HG03520 (cell line): ENCODE measurements at regions not wholly inside any gene's neighbourhood (a gene's known extent, or its start where the extent isn't known, plus 50 kb on each side); places are given as distances from the start of the nearest gene placed in this dataset.
"Not testable (repeated sequence)": the region's sequence is repeated elsewhere in the genome, so short reads cannot be mapped to it uniquely, and the experiment has no call there.

Experiments used
- ATAC-seq: cut with Tn5 transposase; IDR thresholded peaks from one replicate; pipeline ENCODE4 v1.9.1; 2021; ENCODE audit warnings: mild to moderate bottlenecking, moderate library complexity; ENCODE audit not compliant: unreplicated experiment

DNA sequence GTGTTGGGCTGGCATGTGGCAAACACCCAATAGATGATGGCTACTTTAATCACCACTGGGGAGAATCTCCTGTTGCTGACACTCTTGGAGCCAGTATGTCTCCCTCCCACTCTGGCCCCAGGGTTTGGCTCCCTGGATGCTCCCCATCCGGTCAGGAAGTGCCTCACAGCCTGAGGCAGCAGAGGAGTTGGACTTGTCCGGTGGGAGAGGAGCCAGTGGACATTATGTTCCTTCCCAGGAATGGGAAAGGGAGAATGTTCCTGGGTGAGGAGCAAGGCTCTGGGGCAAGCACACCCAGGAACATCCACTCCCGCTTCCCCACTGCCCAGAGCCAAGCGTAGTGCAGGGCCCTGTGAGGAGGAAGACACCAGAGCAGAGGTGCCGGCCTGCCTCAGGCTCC, 84.6 kb upstream of the NAV2 start:
- no peak for ATAC-seq

DNA sequence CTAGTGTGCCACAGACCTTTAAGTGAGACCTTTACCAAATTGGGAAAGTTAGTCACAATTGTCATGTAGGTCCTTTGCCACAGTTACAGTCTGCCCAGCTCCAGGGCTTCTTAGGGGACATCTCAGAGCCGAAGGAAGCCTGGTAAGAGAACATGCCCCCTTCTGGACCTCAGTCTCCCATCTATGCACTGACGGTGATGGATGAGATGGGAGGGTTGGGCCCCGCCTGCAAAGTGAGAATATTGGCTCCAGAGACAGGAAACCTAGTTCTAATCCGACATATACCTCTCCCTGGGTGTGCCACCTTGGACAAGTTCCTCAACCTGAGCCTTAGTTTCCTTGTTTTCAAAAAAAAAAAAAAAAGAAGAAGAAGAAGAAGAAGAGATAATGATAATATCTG, 85.1 kb upstream of the NAV2 start:
- ATAC-seq, result no peak

GRCh38 chr11:19625438-19625837, 87.2 kb upstream of the NAV2 start:
- no peak for ATAC-seq

GRCh38 chr11:19617696-19618523, 94.7 kb upstream of the NAV2 start:
- no peak for ATAC-seq

DNA sequence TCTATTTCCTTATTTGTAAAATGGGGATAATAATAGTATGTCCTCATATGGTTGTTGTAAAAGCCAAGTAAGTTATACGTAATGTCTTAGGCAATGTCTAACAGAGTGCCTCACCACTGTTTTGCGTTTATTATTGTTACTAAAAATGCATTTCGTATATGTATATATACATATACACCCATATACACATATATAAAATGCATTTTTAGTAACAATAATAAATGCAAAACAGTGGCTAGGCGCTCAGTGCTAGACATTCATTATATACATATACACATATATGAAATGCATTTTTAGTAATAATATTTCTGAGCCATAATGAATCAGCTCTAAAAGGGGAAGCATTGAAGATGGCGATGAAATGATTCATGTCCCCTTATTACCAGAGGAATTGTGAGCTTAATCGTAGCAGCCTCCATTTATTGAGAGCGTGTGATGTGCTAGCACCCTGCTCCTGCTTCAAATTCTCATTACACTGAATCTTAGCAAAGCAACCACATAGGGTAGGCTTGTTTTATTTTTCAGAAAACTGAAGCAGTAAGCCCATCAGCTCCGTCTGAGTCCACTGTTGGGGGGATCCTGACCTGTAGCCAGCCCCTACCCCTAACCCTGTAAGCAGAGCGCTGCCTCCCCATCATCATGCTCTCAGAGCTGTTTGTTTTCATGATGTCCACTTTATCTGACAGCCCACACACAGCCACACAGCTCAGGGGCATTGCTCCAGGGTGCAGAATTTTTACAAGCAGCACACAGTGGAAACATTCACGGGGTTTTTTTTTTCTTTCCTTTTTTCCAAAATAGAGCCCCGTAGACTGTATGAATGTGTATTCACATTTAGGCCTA, 97.1 kb upstream of the NAV2 start:
- no peak for ATAC-seq

DNA sequence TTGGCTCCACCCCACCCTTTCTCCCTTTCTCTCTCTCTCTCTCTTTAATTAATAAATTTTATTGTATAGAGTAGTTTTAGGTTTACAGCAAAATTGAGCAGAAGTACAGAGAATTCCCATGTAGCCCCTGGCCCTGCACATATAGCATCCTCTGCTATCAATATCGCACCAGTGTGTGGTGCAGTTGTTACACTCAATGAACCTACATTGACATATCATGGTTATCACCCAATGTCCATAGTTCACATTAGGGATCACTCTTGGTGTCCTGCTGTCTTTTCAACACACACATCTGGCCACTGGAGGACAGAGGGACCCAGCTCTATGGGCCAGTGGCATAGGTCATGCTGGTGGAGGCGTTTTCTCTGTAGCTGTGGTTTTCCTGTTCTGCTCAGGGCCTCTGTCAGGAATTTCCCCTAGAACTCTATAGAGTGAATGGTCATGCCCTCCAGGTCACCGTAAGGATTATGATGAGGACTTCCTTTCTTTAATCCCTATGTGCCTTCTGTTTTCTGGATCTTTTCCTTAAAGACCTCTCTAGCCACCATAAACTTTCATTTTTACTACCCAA, 98.2 kb upstream of the NAV2 start:
- ATAC-seq, result no peak

DNA sequence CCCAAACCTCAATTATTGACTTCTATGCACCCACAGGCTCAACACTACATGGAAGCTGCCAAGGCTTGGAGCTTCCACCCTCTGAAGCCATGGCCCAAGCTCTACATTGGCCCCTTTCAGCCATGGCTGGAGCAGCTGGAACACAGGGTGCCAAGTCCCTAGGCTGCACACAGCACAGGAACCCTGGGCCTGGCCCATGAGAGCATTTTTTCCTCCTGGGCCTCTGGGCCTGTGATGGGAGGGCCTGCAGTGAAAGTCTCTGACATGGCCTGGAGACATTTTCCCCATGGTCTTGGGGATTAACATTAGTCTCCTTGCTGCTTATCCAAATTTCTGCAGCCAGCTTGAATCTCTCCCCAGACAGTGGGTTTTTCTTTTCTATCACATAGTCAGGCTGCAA, 100.6 kb upstream of the NAV2 start:
- not testable (repeated sequence) for ATAC-seq

GRCh38 chr11:19607656-19608360, 104.8 kb upstream of the NAV2 start:
- no peak for ATAC-seq

DNA sequence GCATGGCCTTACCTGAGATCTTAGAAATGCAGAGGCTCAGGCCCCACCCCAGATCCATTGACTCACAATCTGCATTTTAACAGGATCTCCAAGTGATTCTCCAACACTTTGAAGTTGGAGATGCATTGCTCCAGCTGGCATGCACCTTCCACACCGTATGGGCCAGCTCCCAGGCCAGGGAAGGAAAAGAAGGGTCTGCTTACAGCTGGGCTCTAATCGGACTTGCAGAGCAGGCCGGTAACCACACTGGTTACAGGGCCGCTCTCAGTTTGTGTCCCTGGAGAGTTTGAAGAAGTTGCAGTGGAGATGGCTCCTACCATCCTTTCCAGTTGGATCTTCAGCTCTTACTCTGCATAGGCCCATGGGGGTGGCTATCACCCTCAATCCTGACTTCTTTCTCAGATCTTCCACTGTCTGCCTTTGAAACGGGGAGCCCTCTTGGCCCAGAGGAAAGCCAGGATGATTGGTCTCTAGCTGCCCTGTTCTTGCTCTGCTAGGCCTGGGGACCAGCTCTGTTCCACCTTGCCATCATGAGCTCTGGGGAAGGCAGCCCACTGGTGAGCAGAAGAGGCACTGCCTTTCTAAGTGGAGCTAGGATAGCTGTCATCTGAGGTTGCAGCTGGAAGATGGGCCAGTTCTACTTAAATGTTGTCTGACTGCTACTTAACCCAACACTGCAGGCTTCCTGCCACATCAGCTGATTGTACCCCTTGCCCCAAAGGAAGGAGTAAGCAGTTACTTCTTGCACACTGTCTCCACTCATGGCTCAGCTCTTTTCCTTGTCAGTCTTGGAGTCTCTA, 105.6 kb upstream of the NAV2 start:
- ATAC-seq, result no peak

- no peak for ATAC-seq
Measured at GRCh38 chr11:19605520-19606371, 106.9 kb upstream of the NAV2 start.

DNA sequence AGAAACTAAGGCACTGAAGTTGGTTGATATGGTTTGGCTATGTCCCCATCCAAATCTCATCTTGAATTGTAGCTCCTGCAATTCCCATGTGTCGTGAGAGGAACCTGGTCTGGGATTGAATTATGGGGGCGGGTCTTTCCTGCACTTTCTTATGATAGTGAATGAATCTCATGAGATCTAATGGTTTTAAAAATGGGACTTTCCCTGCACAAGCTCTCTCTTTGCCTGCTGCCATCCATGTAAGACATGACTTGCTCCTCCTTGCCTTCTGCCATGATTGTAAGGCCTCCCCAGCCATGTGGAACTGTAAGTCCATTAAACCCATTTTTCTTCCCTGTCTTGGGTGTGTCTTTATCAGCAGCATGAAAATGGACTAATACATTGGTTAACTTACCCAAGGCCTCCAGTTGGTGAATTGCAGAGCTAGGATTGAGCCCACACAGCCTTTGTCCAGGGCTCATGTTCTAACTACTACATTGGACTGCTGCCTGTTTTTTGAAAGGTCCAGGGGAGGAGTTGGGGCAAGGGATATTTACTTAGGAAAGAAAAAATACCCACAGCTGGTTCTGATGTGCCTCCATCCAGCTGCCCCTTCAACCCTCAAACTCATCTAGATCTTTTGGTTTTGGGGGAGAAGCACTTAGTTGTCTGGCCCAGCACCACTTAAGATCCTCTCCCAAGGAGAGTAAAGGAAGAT, 107.8 kb upstream of the NAV2 start:
- no peak for ATAC-seq

- no peak for ATAC-seq
Measured at GRCh38 chr11:19603771-19604170, 108.9 kb upstream of the NAV2 start.

GRCh38 chr11:19602891-19603290, 109.7 kb upstream of the NAV2 start:
- ATAC-seq, result no peak

GRCh38 chr11:19602406-19602805, 110.2 kb upstream of the NAV2 start:
- no peak for ATAC-seq

- no peak for ATAC-seq
Measured at GRCh38 chr11:19601235-19601634, 111.4 kb upstream of the NAV2 start.

- ATAC-seq, result no peak
Measured at GRCh38 chr11:19599681-19600080, 113.0 kb upstream of the NAV2 start.

DNA sequence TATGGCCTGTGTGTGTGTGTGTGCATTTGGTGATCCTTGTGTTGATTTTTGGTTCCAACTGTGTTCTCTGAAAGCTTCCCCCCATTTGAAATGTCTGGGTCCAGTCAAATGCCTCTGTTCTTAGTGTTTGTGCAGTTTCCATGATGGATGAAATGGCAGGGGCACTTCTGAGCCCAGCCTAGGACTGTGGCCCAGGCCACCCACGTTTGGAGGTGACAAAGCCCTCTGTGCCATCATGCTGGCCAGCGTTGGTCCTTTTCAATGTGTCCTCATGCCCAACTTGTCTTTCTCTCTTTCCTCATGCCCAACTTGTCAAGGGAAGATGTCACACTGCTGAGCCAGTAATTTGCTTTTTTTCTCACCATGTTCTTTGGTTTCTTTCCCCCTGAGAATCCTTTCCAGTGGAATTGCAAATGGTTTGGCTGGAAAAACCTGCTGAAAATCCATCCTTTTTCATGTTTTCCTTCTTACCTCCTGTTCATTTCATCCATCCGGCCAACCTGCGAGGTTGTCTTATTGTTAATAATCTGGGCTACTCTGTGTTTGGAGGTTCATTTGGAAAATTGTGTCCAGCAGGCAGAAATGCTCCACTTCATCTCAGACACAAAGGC, 113.7 kb upstream of the NAV2 start:
- ATAC-seq, result no peak

DNA sequence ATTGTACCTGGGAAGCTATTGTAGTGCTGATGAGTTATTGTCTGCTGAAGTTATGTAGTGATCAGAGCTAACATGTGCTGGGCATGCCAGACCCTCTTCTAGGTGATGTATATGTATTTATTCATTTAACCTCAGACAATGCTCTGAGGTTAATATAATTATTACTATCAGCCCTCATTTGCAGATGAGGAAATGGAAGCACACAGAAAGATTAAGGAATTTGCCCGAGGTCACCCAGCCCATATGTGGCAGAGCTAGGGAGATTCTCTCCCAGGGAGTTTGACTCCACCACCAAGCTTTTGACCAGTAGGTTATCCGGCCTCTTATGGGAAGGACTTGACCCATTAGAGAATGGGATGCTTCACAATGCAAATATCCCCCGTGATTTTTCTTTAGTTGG, 114.2 kb upstream of the NAV2 start:
- ATAC-seq, result no peak
